ENCODE measurements at regions not wholly inside any gene's neighbourhood (a gene's known extent, or its start where the extent isn't known, plus 50 kb on each side); places are given as distances from the start of the nearest gene placed in this dataset.
A peak's percentile ranks its signal among the peaks of the same experiment; 100 is the strongest.

DNA sequence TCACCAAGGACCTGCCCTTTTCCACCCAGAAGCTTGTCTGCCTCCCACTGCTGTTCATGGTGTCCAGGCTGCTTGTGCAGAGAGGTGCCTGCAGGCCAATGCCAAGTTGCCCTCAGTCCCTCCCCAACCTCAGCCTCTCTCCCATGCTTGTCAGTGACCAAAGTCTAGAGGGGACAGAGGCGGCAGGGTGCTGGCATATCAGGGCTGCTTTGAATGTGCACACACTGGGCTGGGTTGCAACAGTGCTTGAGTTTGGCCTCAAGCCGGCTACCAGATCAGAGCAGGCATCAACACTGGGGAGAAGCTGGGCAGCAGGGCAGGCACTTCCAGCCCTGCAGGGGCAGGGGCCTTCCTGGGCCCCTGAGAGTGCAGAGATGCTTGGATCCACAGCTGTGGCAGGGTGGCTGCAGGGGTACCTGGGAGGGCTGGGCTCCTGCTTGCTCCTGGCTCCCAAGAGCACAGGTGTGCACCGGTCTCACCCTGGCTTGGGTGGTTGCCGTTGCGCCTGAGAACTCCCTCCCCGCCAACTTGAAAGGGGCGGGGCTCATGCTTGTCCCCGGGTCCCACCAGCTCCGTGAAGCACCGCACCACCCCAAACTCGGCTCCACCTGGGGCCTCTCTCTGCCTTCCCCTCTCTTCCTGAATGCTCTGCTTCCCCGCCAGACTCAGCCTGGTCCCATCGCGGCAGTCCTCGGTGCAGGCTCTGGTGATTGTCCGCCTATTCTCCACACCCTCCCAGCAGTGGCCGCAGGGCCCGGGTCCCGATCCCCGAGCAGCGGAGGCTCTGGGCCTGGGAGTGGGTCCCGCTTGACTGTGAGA lies 1681.9 kb upstream of the ADGRL3 start:
- H2AFZ ChIP-seq (ENCODE audit: low read length), result no peak overlapping the region

More for the DNA sequence above, 1681.9 kb upstream of the ADGRL3 start:
- TF ChIP-seq, protein P1, sequence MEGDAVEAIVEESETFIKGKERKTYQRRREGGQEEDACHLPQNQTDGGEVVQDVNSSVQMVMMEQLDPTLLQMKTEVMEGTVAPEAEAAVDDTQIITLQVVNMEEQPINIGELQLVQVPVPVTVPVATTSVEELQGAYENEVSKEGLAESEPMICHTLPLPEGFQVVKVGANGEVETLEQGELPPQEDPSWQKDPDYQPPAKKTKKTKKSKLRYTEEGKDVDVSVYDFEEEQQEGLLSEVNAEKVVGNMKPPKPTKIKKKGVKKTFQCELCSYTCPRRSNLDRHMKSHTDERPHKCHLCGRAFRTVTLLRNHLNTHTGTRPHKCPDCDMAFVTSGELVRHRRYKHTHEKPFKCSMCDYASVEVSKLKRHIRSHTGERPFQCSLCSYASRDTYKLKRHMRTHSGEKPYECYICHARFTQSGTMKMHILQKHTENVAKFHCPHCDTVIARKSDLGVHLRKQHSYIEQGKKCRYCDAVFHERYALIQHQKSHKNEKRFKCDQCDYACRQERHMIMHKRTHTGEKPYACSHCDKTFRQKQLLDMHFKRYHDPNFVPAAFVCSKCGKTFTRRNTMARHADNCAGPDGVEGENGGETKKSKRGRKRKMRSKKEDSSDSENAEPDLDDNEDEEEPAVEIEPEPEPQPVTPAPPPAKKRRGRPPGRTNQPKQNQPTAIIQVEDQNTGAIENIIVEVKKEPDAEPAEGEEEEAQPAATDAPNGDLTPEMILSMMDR (conservative IDR thresholded peaks at IDR 0.05), result no peak
- no peak overlapping the region for H3K27ac ChIP-seq (ENCODE audit: insufficient read length, low read depth, low read length)
- H3K23ac ChIP-seq (ENCODE audit: insufficient read length, low read depth, low read length), result no peak overlapping the region
- no peak overlapping the region for H2BK15ac ChIP-seq (ENCODE audit: low read depth, low read length)
- no peak overlapping the region for H4K8ac ChIP-seq (replicated peaks; ENCODE audit: insufficient read length, low read depth, low read length)
- DNase-seq, result peak; percentile 61
- no peak overlapping the region for H4K91ac ChIP-seq (ENCODE audit: insufficient read length, low read depth, low read length)
- H2BK20ac ChIP-seq (ENCODE audit: low read depth, low read length, poor library complexity, severe bottlenecking), result no peak overlapping the region
- no peak overlapping the region for H3K14ac ChIP-seq (ENCODE audit: insufficient read depth, low read length)
- H3K79me1 ChIP-seq (ENCODE audit: insufficient read depth, low read depth, low read length, poor library complexity, severe bottlenecking), result no peaks in the 10 kb centered on the region
- Mint-ChIP-seq H3K4me3 (no peak overlapping the region), H3K36me3 (ENCODE audit: insufficient read depth in 1 of 3, low read depth in 3 of 3) (no peaks in the 10 kb centered on the region), H3K27me3 (ENCODE audit: low read depth) (no peaks in the 10 kb centered on the region), H3K4me1 (no peaks in the 10 kb centered on the region), H3K9me3 (0 out of 5 replicates have a peak, but pooled peaks cover 0 to 2% of the 10 kb centered on the region in 2 experiments), H3K27ac (no peak overlapping the region)
- H3T11ph ChIP-seq (ENCODE audit: low read length), result no peak overlapping the region
- H2BK12ac ChIP-seq (ENCODE audit: insufficient read length, low read depth, low read length), result no peak overlapping the region
- no peak overlapping the region for H4K5ac ChIP-seq (ENCODE audit: insufficient read length, low read depth, low read length)
- no peaks in the 10 kb centered on the region for H3K4me1 ChIP-seq (ENCODE audit: insufficient read depth, low read length)
- H3K9ac ChIP-seq (ENCODE audit: extremely low read depth, insufficient read length, low read length), result no peak overlapping the region
- no peak overlapping the region for H3K18ac ChIP-seq (ENCODE audit: insufficient read length, low read depth, low read length)
- H3K4me2 ChIP-seq (ENCODE audit: insufficient read depth, insufficient read length, low read length), result no peak overlapping the region
- no peaks in the 10 kb centered on the region for H3K23me2 ChIP-seq (ENCODE audit: insufficient read length, low read depth, low read length, poor library complexity, severe bottlenecking)
- H3K56ac ChIP-seq (ENCODE audit: insufficient read length, low read depth, low read length), result no peak overlapping the region
- H2BK120ac ChIP-seq (ENCODE audit: low read depth, low read length, poor library complexity, severe bottlenecking), result no peak overlapping the region
- no peaks in the 10 kb centered on the region for H3K9me3 ChIP-seq (ENCODE audit: control insufficient read depth, low read depth, low read length)
- H3K27me3 ChIP-seq (ENCODE audit: insufficient read depth, low read length), result no peaks in the 10 kb centered on the region
- no CpG with 5 or more reads among the region's 22 CpGs for WGBS (ENCODE audit: extremely low coverage, insufficient read length, low lambda C conversion rate)
- no peak overlapping the region for H2BK5ac ChIP-seq (ENCODE audit: insufficient read length, low read length)
- no peaks in the 10 kb centered on the region for H4K20me1 ChIP-seq (ENCODE audit: control insufficient read depth, insufficient read depth, insufficient read length)
- H3K79me2 ChIP-seq (ENCODE audit: insufficient read depth, low read length), result no peaks in the 10 kb centered on the region
- no peak overlapping the region for H3K4ac ChIP-seq (ENCODE audit: low read depth, low read length)
- no peak overlapping the region for H2AK5ac ChIP-seq (ENCODE audit: insufficient read length, low read length)

Data from H9 (cell line).